ENCODE measurements at regions not wholly inside any gene's neighbourhood (a gene's known extent, or its start where the extent isn't known, plus 50 kb on each side); places are given as distances from the start of the nearest gene placed in this dataset.

DNA sequence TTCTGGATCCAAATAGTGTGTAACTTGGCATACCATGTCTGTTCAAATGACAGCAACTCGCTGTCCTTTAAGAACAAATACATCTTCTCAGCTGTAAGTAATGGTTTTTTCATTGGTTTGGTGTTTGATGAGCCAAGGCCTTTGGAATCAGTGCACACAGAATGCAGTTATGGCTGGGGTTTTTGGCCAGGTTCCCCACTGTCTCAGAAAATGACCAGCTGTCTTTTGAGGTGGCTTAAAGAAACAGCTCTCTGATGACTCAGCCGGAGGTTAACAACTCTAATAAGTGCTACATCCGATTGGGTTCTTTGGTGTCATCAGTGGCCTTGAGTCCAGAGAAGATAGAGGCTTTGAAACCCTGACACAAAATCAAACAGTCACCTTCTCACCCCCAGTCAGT, 688.4 kb downstream of the REEP3 start:
- no peaks in the 10 kb centered on the region for H3K79me2 ChIP-seq (ENCODE audit: low read length)
- no peak overlapping the region for H3K4me2 ChIP-seq (ENCODE audit: low read length)
- no peak overlapping the region for H3K27ac ChIP-seq (ENCODE audit: low read length)
- H3K9ac ChIP-seq (ENCODE audit: low read length), result no peak overlapping the region
- H3K36me3 ChIP-seq (replicated peaks; ENCODE audit: low read depth, low read length), result no peaks in the 10 kb centered on the region
- no peak overlapping the region for H3K4me3 ChIP-seq (ENCODE audit: low read length)
- no peaks in the 10 kb centered on the region for H3K9me3 ChIP-seq (ENCODE audit: insufficient read depth, low read length)
- no peak for TF ChIP-seq EZH2phosphoT487 (IDR thresholded peaks at IDR 0.05; ENCODE audit: low read depth)
- TF ChIP-seq, protein P1, sequence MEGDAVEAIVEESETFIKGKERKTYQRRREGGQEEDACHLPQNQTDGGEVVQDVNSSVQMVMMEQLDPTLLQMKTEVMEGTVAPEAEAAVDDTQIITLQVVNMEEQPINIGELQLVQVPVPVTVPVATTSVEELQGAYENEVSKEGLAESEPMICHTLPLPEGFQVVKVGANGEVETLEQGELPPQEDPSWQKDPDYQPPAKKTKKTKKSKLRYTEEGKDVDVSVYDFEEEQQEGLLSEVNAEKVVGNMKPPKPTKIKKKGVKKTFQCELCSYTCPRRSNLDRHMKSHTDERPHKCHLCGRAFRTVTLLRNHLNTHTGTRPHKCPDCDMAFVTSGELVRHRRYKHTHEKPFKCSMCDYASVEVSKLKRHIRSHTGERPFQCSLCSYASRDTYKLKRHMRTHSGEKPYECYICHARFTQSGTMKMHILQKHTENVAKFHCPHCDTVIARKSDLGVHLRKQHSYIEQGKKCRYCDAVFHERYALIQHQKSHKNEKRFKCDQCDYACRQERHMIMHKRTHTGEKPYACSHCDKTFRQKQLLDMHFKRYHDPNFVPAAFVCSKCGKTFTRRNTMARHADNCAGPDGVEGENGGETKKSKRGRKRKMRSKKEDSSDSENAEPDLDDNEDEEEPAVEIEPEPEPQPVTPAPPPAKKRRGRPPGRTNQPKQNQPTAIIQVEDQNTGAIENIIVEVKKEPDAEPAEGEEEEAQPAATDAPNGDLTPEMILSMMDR (IDR thresholded peaks at IDR 0.05; ENCODE audit: low read depth, low read length), result no peak
- no peaks in the 10 kb centered on the region for H3K27me3 ChIP-seq (ENCODE audit: low read depth, low read length)
- no peaks in the 10 kb centered on the region for H4K20me1 ChIP-seq (ENCODE audit: insufficient read depth, low read length)
- H3K4me1 ChIP-seq (ENCODE audit: low read length), result no peaks in the 10 kb centered on the region
- H2AFZ ChIP-seq (ENCODE audit: low read depth, low read length), result no peak overlapping the region

DNA sequence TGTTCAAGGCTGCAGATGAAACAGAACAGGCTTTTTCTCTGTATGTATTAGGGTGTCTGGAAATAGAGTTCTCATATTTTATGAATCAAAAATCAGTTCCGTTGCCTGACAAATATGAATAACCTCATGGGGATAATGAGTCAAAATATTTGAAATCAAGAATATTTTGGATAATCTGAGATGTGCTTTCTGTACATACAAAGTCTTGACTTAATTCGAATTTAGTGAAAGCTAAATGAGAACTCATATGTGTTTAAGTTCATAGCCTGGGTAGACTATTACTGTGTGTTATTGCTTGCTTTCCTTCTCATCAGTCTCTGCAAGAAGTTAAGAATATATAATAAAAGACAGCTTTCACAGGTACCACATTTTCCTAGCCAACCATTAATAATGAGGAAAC, 689.0 kb downstream of the REEP3 start:
- TF ChIP-seq EZH2phosphoT487 (IDR thresholded peaks at IDR 0.05; ENCODE audit: low read depth), result no peak
- TF ChIP-seq, protein P1 (IDR thresholded peaks at IDR 0.05; ENCODE audit: low read depth, low read length), result no peak
- no peaks in the 10 kb centered on the region for H4K20me1 ChIP-seq (ENCODE audit: insufficient read depth, low read length)
- H3K79me2 ChIP-seq (ENCODE audit: low read length), result no peaks in the 10 kb centered on the region
- no peaks in the 10 kb centered on the region for H3K36me3 ChIP-seq (replicated peaks; ENCODE audit: low read depth, low read length)
- no peak overlapping the region for H3K4me2 ChIP-seq (ENCODE audit: low read length)
- no peak overlapping the region for H2AFZ ChIP-seq (ENCODE audit: low read depth, low read length)
- H3K9ac ChIP-seq (ENCODE audit: low read length), result no peak overlapping the region
- H3K27me3 ChIP-seq (ENCODE audit: low read depth, low read length), result no peaks in the 10 kb centered on the region
- H3K4me1 ChIP-seq (ENCODE audit: low read length), result no peaks in the 10 kb centered on the region
- no peak overlapping the region for H3K4me3 ChIP-seq (ENCODE audit: low read length)
- no peaks in the 10 kb centered on the region for H3K9me3 ChIP-seq (ENCODE audit: insufficient read depth, low read length)
- H3K27ac ChIP-seq (ENCODE audit: low read length), result no peak overlapping the region

DNA sequence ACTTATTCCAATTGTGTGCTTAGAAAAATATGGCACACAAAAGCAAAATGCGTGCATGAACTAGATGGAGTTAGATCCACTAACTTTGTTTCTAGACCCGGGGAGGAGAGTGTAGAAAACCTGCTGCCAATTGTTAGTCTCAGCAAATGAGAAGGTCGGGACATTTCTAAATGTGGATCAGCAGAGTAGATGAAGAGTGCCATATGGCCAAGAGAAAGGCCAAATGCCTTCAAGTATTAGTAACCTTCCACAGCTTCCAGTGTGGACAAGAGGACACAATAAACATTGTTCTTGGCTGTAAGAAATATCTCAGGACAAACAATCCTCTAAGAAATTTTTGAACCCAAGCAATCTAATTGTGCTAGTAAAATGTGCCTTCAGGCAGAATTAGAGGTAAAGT, 690.3 kb downstream of the REEP3 start:
- H3K9me3 ChIP-seq (ENCODE audit: insufficient read depth, low read length), result no peaks in the 10 kb centered on the region
- H3K36me3 ChIP-seq (replicated peaks; ENCODE audit: low read depth, low read length), result no peaks in the 10 kb centered on the region
- no peak overlapping the region for H2AFZ ChIP-seq (ENCODE audit: low read depth, low read length)
- no peaks in the 10 kb centered on the region for H4K20me1 ChIP-seq (ENCODE audit: insufficient read depth, low read length)
- H3K9ac ChIP-seq (ENCODE audit: low read length), result no peak overlapping the region
- H3K4me3 ChIP-seq (ENCODE audit: low read length), result no peak overlapping the region
- H3K27ac ChIP-seq (ENCODE audit: low read length), result no peak overlapping the region
- no peaks in the 10 kb centered on the region for H3K27me3 ChIP-seq (ENCODE audit: low read depth, low read length)
- no peak overlapping the region for H3K4me2 ChIP-seq (ENCODE audit: low read length)
- TF ChIP-seq EZH2phosphoT487 (IDR thresholded peaks at IDR 0.05; ENCODE audit: low read depth), result no peak
- TF ChIP-seq, protein P1 (IDR thresholded peaks at IDR 0.05; ENCODE audit: low read depth, low read length), result no peak
- no peaks in the 10 kb centered on the region for H3K4me1 ChIP-seq (ENCODE audit: low read length)
- H3K79me2 ChIP-seq (ENCODE audit: low read length), result no peaks in the 10 kb centered on the region

DNA sequence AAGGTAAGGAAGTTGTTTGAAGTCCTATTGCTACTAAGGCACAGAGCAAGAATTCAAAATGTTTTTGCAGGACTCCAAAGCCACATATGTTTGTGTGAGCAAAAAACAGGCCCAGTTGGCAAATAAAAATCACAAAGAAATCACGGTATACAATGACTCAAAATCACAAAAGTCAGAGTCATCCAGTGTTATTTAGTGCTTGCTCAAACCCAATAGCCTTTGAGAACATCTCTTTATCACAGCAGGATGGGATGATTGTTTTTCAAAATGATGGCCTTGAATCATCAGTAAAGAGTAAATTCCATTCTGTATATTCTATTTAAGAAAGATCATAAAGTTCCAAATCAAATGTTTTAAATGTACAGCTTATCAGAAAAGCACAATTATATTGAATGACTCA, 693.9 kb downstream of the REEP3 start:
- no peaks in the 10 kb centered on the region for H3K79me2 ChIP-seq (ENCODE audit: low read length)
- no peak overlapping the region for H3K4me3 ChIP-seq (ENCODE audit: low read length)
- no peak for TF ChIP-seq EZH2phosphoT487 (IDR thresholded peaks at IDR 0.05; ENCODE audit: low read depth)
- TF ChIP-seq, protein P1 (IDR thresholded peaks at IDR 0.05; ENCODE audit: low read depth, low read length), result no peak
- no peaks in the 10 kb centered on the region for H3K36me3 ChIP-seq (replicated peaks; ENCODE audit: low read depth, low read length)
- no peaks in the 10 kb centered on the region for H3K9me3 ChIP-seq (ENCODE audit: insufficient read depth, low read length)
- H3K9ac ChIP-seq (ENCODE audit: low read length), result no peak overlapping the region
- no peaks in the 10 kb centered on the region for H3K4me1 ChIP-seq (ENCODE audit: low read length)
- H3K27ac ChIP-seq (ENCODE audit: low read length), result no peak overlapping the region
- H3K4me2 ChIP-seq (ENCODE audit: low read length), result no peak overlapping the region
- H2AFZ ChIP-seq (ENCODE audit: low read depth, low read length), result no peak overlapping the region
- no peaks in the 10 kb centered on the region for H4K20me1 ChIP-seq (ENCODE audit: insufficient read depth, low read length)
- H3K27me3 ChIP-seq (ENCODE audit: low read depth, low read length), result no peaks in the 10 kb centered on the region
